HG02798 (cell line): ENCODE measurements at regions not wholly inside any gene's neighbourhood (a gene's known extent, or its start where the extent isn't known, plus 50 kb on each side); places are given as distances from the start of the nearest gene placed in this dataset.

Source experiments
- ATAC-seq: cut with Tn5 transposase; IDR thresholded peaks from one replicate; pipeline ENCODE4 v1.9.1; 2021; ENCODE audit warnings: mild to moderate bottlenecking; ENCODE audit not compliant: unreplicated experiment, poor library complexity

DNA sequence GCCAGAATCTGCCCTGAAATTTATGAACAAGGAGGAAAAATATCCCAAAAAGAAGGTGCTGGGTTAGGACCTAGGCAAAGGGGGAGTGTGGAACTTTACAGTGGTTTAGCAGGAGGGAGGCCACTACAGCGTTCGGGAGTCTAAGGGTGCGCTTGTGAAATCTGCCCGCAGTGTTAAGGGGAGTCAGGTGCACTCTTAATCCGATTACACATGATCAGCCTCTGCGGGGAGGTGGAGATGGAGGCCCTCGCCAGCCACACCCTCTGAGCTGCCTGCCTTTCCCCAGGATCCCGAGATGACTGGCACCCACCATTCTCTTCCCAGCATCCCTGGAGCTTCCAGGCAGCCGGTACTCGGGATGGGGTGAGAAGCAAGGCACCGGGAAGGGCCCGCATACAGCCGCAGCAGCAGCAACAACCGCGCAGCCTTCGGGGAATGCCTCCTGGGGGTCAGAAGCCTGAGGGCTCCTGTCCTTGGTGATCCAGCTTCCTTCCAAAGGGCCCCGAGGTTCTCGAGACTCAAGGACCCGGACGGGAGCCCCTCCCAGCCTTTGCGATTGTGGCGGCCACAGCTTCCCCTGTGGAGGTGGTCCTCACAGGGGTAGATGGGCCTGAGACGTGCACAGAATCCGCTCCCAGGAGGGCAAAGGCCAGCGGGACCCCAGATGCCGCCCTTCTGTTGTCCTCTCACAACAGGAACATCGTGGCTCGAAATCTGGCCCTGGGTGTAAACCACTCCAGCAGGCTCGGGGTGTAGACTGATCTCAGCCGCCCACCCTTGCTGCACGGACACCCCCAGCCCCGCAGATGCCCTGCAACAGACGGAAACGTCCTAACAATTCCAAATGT, 57.3 kb upstream of the CST7 start:
- no peak for ATAC-seq

DNA sequence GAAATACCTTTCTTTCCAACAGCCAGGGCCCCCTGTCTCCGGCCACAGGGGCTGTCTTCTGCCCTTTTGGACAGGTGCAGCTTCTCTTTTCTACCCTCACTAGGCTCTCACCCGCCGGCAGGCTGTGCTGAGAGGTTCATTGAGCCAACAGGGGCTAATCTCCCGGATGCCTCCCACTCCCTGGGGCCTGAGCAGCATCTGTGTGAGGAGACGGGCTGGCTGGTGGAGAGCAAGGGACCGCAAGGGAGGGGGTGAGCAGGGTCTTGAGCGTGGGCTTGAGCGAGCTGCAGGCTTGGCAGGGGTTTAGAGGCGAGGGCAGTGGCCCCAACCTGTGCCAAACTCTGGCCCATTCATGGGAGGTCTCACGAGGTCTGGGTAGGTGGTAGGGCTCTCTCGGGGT, 56.5 kb upstream of the CST7 start:
- no peak for ATAC-seq

DNA sequence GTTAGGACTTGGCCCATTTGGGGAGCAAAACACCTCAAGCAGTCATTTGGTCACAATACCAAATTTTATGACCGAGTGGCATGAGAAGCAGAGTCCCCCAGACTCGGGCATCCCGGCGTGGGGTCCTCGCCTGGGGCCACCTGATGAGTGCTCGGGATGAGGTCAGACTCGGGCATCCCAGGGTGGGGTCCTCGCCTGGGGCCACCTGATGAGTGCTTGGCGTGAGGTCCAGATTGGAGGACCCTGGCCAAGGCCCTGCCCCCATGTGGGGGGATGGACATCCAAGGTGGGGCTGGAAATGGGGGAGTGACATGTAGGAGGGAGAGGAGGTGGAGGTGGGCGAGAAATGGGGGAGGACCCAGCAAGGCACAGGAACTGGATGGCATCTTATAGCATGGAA, 56.1 kb upstream of the CST7 start:
- no peak for ATAC-seq

DNA sequence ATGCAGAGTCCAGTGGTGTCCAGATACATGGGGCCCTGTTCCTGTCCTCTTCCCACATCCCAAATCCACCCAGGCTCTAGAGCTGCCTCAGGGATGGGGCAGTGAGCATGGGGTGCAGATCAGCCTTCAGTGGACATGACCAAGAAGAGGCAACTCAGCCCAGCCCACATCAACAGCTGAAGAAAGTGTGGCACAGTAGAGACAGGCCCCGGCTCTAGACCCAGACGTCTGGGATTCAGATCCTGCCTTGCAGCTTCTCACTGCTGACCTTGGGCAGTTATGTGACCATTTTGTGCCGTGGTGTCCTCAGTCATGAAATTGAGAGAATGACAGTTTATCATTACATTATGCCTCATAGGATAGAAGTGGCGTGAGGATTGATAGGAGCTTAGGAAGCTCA, 54.6 kb upstream of the CST7 start:
- ATAC-seq, result no peak

DNA sequence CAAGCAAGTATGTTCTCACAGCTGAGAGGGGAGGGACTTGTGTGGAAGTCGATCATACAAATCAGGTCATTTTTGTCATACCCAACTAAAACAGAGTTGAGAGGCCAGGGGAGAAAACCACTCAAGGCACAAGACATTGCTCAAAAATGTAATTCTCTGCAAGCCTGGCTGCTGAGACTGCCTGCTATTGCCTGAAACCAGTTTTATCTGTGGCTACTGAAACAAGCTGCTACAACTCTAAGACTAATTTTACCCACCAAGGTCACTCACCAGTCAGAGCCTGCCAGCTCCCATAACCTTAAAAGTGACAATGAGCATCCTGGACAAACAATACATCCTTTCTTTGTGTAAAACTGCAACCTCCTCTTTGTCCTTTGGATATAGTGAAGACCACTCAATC, 54.1 kb upstream of the CST7 start:
- no peak for ATAC-seq

DNA sequence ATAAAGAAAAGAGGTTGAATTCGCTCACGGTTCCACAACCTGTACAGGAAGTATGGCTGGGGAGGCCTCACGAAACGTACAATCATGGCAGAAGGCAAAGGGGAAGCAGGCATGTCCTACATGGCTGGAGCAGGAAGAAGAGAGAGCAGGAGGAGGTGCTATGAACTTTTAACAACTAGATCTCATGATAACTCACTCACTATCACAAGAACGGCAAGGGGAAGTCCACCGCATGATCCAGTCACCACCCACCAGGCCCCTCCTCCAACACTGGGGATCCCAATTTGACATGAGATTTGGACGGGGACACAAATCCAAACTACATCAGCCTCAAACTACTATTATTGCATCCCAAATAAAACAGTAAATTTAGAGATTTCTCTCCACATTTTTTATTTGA, 53.6 kb upstream of the CST7 start:
- ATAC-seq, result no peak

DNA sequence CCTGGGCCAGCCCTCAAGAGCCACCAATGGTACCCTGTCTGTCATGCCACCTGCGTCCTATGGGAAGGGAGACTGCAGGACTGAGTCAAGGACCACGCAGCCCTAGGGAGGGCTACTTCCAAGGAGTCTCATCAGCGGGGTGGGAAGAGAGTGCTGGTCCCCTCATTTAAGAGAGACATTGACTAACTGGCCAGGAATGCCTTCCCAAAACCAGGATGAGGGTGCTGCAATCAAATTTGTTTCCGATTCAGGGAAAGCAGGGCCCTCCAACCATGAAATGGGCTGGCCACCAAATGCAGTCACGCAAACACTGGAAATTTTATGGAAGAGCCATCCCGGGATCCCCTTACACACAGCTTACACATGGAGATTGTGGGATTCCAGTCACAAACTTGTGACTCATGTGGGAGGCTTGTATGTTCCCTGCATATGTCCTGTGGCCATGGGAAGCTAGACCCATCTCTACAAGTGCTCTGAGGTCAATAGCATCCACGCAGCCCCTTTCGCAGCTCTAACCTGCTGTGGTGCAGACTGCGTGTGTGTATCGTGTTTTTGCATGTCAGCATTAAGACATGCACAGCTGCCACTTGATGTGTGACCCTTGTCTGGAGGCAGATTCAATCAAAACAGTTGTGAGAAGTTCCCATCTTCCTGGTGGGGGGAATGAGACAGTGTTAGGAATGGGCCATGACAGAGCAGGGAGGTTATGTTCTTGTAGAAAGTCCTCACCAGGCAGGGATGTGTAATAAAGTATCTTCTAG, 53.0 kb upstream of the CST7 start:
- ATAC-seq, result no peak

DNA sequence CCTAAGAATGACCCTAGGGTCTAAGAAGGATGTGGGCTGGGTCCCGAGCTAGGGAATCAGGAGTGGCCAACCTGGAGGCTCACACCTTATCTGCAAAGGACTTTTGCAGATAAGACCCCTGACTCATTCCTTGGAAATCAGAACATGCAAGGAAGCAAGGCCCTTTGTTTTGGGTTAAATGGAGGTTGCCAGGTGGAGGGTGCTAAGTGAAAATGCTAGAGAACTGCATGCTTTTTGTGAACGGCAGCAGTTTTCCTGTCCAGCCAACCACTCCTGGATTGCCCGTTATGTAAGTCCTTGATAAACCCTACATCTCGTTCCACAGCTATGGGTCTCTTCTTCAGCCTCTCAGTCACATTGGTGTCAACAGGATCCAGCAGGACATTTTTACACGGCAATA, 52.1 kb upstream of the CST7 start:
- ATAC-seq, result no peak

DNA sequence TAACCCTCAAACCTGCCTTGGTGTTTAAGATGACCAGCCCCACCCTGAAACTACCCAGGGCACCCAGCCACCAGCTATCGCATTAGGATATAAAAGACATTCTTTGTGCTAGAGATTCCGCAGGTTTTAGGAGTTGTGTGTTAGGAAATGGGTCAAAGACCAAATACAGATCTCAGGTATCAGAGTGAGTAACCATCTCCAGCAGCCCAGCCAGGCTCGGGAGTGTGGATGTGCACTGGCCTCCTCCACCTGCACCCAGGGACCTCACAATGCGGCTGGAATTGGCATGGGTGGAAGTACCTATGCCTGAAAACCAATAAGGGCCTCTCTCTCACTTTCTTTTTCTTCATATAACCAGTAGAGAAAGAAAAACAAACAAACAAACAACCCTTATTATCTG, 51.1 kb upstream of the CST7 start:
- ATAC-seq, result no peak

DNA sequence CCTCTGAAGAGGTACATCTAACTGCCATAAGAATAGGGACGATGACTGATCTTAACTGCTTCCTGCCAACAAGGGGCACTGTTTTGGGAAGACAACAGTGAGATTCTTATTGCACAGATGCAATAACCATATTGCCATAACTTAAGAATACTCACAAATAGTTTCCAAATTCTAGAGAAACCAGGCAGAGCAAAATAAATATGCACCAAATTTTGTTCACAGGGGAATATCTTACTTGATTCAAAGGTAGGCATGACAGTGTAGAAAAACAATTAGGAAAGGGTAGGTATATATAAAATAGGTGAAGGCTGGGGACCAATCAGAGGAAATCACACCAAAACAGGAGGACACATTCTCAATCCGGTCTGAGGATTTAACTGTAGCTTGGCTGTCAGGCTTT, 49.9 kb upstream of the CST7 start:
- ATAC-seq, result no peak
